WERI-Rb-1 (cell line): ENCODE measurements at regions not wholly inside any gene's neighbourhood (a gene's known extent, or its start where the extent isn't known, plus 50 kb on each side); places are given as distances from the start of the nearest gene placed in this dataset.

Experiments used
- DNase-seq: peaks from one replicate; pipeline ENCODE4 v3.0.0-alpha.2; 2020
- H3K27ac ChIP-seq: fragments of 250-450 bp; sonication (Bioruptor Pico); 2 replicates; pipeline ENCODE4 v1.5.1; 2020; ENCODE audit warnings: mild to moderate bottlenecking, moderate library complexity
- H3K27me3 ChIP-seq: fragments of 250-450 bp; sonication (Bioruptor Pico); 2 replicates; pipeline ENCODE4 v1.5.1; 2021; ENCODE audit warnings: mild to moderate bottlenecking, low read depth, moderate library complexity; ENCODE audit not compliant: insufficient read depth, severe bottlenecking
- H3K36me3 ChIP-seq: fragments of 250-450 bp; sonication (Bioruptor Pico); 2 replicates; pipeline ENCODE4 v1.5.1; 2020; ENCODE audit warnings: mild to moderate bottlenecking, moderate library complexity
- H3K4me3 ChIP-seq: 2 replicates; pipeline ENCODE4 v1.5.1; 2011; ENCODE audit warnings: low read depth, mild to moderate bottlenecking, control low read depth, low read length
- H3K9me3 ChIP-seq: fragments of 250-450 bp; sonication (Bioruptor Pico); 2 replicates; pipeline ENCODE4 v1.5.1; 2021; ENCODE audit warnings: mild to moderate bottlenecking, moderate library complexity; ENCODE audit not compliant: severe bottlenecking
- TF ChIP-seq, protein P1 (sequence below): IDR thresholded peaks from 2 replicates; pipeline ENCODE4 v1.5.1; 2011; ENCODE audit warnings: low read depth, mild to moderate bottlenecking, control low read depth, inconsistent platforms, low read length

- no peaks in the 10 kb centered on the region for H3K9me3 ChIP-seq
- H3K27me3 ChIP-seq: no peaks in the 10 kb centered on the region
- no peaks in the 10 kb centered on the region for H3K36me3 ChIP-seq
- H3K27ac ChIP-seq: no peak overlapping the region
- no peak for DNase-seq
- TF ChIP-seq, protein P1, sequence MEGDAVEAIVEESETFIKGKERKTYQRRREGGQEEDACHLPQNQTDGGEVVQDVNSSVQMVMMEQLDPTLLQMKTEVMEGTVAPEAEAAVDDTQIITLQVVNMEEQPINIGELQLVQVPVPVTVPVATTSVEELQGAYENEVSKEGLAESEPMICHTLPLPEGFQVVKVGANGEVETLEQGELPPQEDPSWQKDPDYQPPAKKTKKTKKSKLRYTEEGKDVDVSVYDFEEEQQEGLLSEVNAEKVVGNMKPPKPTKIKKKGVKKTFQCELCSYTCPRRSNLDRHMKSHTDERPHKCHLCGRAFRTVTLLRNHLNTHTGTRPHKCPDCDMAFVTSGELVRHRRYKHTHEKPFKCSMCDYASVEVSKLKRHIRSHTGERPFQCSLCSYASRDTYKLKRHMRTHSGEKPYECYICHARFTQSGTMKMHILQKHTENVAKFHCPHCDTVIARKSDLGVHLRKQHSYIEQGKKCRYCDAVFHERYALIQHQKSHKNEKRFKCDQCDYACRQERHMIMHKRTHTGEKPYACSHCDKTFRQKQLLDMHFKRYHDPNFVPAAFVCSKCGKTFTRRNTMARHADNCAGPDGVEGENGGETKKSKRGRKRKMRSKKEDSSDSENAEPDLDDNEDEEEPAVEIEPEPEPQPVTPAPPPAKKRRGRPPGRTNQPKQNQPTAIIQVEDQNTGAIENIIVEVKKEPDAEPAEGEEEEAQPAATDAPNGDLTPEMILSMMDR: no peak
- no peak overlapping the region for H3K4me3 ChIP-seq
These were observed 60.6 kb upstream of the IL12A start for GRCh38 chr3:159928071-159928491.

DNA sequence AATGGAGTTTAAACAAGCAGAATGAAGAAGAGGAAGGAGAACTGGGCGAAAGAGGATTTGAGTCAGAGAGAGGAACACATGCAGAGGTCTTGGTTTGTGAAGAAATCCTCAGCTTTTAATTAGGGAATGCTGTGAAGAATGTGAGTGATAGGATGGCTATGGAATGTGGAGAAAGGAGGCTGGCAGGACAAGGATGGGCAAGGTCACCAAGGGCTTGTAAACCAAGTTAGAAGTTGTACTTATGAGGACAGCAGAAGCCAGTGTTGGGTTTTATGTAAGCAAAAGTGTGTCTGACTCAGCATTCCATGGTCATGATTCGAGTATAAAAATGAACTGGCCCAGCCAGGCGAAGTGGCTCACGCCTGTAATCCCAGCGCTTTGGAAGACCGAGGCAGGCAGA, 60.0 kb upstream of the IL12A start:
- H3K4me3 ChIP-seq: no peak overlapping the region
- no peak overlapping the region for H3K27ac ChIP-seq

DNA sequence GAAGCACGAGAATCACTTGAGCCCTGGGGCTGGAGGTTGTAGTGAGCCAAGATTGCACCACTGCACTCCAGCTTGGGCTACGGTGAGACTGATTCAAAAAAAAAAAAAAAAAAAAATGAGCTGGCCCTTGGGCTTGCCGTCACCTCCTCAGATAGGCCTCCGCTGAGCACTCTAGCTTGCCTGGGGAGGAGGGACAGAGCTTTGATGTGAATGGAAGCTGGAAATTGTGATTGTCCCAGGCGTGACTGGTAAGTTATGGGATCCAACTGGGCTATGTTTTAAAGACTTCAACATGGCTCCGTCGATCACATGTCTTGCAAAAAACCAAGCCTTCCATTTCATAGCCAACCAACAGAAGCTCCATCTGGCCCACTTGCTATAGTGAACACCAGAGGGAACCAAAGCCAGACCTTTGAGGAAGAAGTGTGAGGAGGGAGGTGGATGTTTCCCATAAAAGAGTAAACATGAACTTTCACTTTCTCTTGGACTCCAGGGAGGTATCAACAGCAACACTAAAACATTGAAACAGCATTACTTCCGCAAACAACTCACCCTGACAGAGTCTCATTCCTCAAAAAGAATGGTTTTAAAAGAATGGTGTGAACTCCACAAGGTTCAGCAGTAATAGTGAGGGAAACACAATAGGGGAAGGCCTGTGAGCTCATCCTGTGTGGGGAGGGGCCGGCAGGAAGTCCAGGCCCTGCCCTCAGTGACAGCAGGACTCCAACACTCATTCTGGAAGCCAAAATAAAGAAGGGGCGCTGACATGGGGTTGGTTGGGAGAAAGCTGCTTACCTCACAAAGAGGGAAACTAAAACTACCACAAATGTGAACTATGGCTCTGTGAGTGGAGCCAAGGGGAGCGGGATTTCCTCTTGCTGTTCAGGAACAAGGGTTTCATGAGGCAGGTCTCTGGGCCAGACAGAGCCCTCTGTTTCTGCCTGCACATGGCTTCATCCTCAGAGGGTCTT, 59.2 kb upstream of the IL12A start:
- no peak for DNase-seq
- Histone ChIP-seq H3K27ac (no peak overlapping the region), H3K36me3 (no peaks in the 10 kb centered on the region), H3K4me3 (no peak overlapping the region), H3K9me3 (peaks cover 8% of the 10 kb centered on the region), H3K27me3 (no peaks in the 10 kb centered on the region)
- TF ChIP-seq, protein P1: no peak

More for the DNA sequence above, 60.0 kb upstream of the IL12A start:
- no peaks in the 10 kb centered on the region for H3K36me3 ChIP-seq
- TF ChIP-seq, protein P1: no peak
- no peak for DNase-seq
- H3K9me3 ChIP-seq: peaks cover 1% of the 10 kb centered on the region
- H3K27me3 ChIP-seq: no peaks in the 10 kb centered on the region

GRCh38 chr3:159934216-159934615, 54.4 kb upstream of the IL12A start:
- TF ChIP-seq, protein P1: no peak
- no peak for DNase-seq
- Histone ChIP-seq H3K27me3 (no peaks in the 10 kb centered on the region), H3K9me3 (peaks cover 8% of the 10 kb centered on the region), H3K36me3 (no peaks in the 10 kb centered on the region), H3K27ac (no peak overlapping the region), H3K4me3 (no peak overlapping the region)

GRCh38 chr3:159936541-159936940, 52.1 kb upstream of the IL12A start:
- Histone ChIP-seq H3K9me3 (peaks cover 8% of the 10 kb centered on the region), H3K36me3 (no peaks in the 10 kb centered on the region), H3K27me3 (no peaks in the 10 kb centered on the region), H3K27ac (no peak overlapping the region), H3K4me3 (no peak overlapping the region)
- TF ChIP-seq, protein P1: no peak
- no peak for DNase-seq
